ENCODE measurements at regions not wholly inside any gene's neighbourhood (a gene's known extent, or its start where the extent isn't known, plus 50 kb on each side); places are given as distances from the start of the nearest gene placed in this dataset.
"Not testable (repeated sequence)": the region's sequence is repeated elsewhere in the genome, so short reads cannot be mapped to it uniquely, and the experiment has no call there.

- DNase-seq (ENCODE audit: low read depth in 3 of 3, low spot score in 1 of 3), result no peak
Observed at GRCh38 chr4:141290771-141291170, 70.1 kb downstream of the ZNF330 start.

GRCh38 chr4:141294306-141294705 is 73.6 kb downstream of the ZNF330 start:
- no peak for DNase-seq (ENCODE audit: low read depth in 3 of 3, low spot score in 1 of 3)

GRCh38 chr4:141301216-141301615 is 80.5 kb downstream of the ZNF330 start:
- no peak for DNase-seq (ENCODE audit: low read depth in 3 of 3, low spot score in 1 of 3)

GRCh38 chr4:141302924-141303323 is 82.2 kb downstream of the ZNF330 start:
- no peak for DNase-seq (ENCODE audit: low read depth in 3 of 3, low spot score in 1 of 3)

- no peak for DNase-seq (ENCODE audit: low read depth in 3 of 3, low spot score in 1 of 3)
Observed at GRCh38 chr4:141304346-141304745, 83.7 kb downstream of the ZNF330 start.

GRCh38 chr4:141306331-141306730 is 85.6 kb downstream of the ZNF330 start:
- no peak for DNase-seq (ENCODE audit: low read depth in 3 of 3, low spot score in 1 of 3)

- peak; percentile 1 to 4 (median 2) for DNase-seq (ENCODE audit: low read depth in 3 of 3, low spot score in 1 of 3)
Observed at GRCh38 chr4:141307241-141307689, 86.6 kb downstream of the ZNF330 start.

GRCh38 chr4:141309874-141310273 is 89.2 kb downstream of the ZNF330 start:
- DNase-seq (ENCODE audit: low read depth in 3 of 3, low spot score in 1 of 3), result no peak

- no peak for DNase-seq (ENCODE audit: low read depth in 3 of 3, low spot score in 1 of 3)
Observed at GRCh38 chr4:141311246-141312204, 90.8 kb downstream of the ZNF330 start.

- no peak for DNase-seq (ENCODE audit: low read depth in 3 of 3, low spot score in 1 of 3)
Observed at GRCh38 chr4:141314627-141315026, 93.9 kb downstream of the ZNF330 start.

- DNase-seq (ENCODE audit: low read depth in 3 of 3, low spot score in 1 of 3), result no peak
Observed at GRCh38 chr4:141328560-141329173, 108.0 kb downstream of the ZNF330 start.

GRCh38 chr4:141329174-141329569 is 108.5 kb downstream of the ZNF330 start:
- no peak for DNase-seq (ENCODE audit: low read depth in 3 of 3, low spot score in 1 of 3)

- no peak for DNase-seq (ENCODE audit: low read depth in 3 of 3, low spot score in 1 of 3)
Observed at GRCh38 chr4:141330616-141331015, 109.9 kb downstream of the ZNF330 start.

GRCh38 chr4:141331534-141332358 is 111.1 kb downstream of the ZNF330 start:
- DNase-seq (ENCODE audit: low read depth in 3 of 3, low spot score in 1 of 3), result no peak

GRCh38 chr4:141332359-141333181 is 111.9 kb downstream of the ZNF330 start:
- DNase-seq (ENCODE audit: low read depth in 3 of 3, low spot score in 1 of 3), result not testable (repeated sequence)

GRCh38 chr4:141333456-141334230 is 112.9 kb downstream of the ZNF330 start:
- DNase-seq (ENCODE audit: low read depth in 3 of 3, low spot score in 1 of 3), result not testable (repeated sequence)

- no peak for DNase-seq (ENCODE audit: low read depth in 3 of 3, low spot score in 1 of 3)
Observed at GRCh38 chr4:141335166-141335565, 114.5 kb downstream of the ZNF330 start.

GRCh38 chr4:141338238-141338637 is 117.5 kb downstream of the ZNF330 start:
- DNase-seq (ENCODE audit: low read depth in 3 of 3, low spot score in 1 of 3), result no peak

- no peak for DNase-seq (ENCODE audit: low read depth in 3 of 3, low spot score in 1 of 3)
Observed at GRCh38 chr4:141339391-141339790, 118.7 kb downstream of the ZNF330 start.

- DNase-seq (ENCODE audit: low read depth in 3 of 3, low spot score in 1 of 3), result no peak
Observed at GRCh38 chr4:141339966-141340365, 119.3 kb downstream of the ZNF330 start.

All from stimulated activated CD4-positive, alpha-beta T cell treated with anti-CD3 and anti-CD28 coated beads, TNF-alpha, amount 100 ng/mL, for 1 hour (primary cell).